ENCODE measurements at regions not wholly inside any gene's neighbourhood (a gene's known extent, or its start where the extent isn't known, plus 50 kb on each side); places are given as distances from the start of the nearest gene placed in this dataset.

DNA sequence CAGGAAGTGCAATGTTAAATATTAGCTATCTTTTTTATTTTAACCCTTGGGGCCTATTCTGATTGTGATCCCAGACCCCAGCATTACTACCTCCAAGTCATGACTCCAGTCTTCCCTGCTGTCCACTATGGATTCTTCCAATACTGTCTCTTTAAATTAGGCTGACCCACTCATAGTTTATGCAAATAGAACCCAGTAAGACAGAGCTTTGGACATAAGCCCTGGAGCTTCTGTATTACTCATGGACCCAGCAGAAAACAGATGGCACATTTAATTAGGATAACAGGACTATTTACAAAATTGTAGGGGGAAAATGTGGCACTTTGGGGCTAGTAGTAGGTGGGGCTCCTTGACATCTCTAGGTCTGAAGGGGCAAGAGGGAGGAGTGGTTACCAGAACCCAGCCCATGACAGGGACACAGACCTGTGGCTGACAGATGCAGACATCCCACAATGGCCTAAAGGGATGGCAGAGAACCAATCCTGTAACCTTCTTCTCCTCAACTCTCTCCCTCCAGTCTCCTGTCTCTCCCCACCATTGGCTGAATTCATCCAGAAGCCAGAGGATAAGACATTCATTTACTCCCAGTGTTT is 233.5 kb downstream of the OMA1 start:
- Histone ChIP-seq H3F3A (ENCODE audit: low read length, unreplicated experiment) (no peaks in the 10 kb centered on the region), H3K4me1 (ENCODE audit: insufficient read depth, low read length) (no peaks in the 10 kb centered on the region), H3K4me3 (ENCODE audit: low read length) (no peak overlapping the region), H3K79me2 (ENCODE audit: low read length) (no peaks in the 10 kb centered on the region), H2AFZ (ENCODE audit: low read length) (no peak overlapping the region), H3K9ac (ENCODE audit: low read length) (no peak overlapping the region), H3K27me3 (ENCODE audit: low read length) (no peaks in the 10 kb centered on the region), H3K9me2 (replicated peaks; ENCODE audit: low read length) (no peaks in the 10 kb centered on the region), H3K4me2 (ENCODE audit: low read length) (no peak overlapping the region), H3K27ac (ENCODE audit: low read length) (no peak overlapping the region), H4K20me1 (ENCODE audit: low read length) (no peaks in the 10 kb centered on the region), H3K36me3 (ENCODE audit: low read depth, low read length) (no peaks in the 10 kb centered on the region), H3K9me3 (ENCODE audit: low read length) (no peaks in the 10 kb centered on the region)
- CTCF ChIA-PET: no interaction called here
- TF ChIP-seq, protein P1, sequence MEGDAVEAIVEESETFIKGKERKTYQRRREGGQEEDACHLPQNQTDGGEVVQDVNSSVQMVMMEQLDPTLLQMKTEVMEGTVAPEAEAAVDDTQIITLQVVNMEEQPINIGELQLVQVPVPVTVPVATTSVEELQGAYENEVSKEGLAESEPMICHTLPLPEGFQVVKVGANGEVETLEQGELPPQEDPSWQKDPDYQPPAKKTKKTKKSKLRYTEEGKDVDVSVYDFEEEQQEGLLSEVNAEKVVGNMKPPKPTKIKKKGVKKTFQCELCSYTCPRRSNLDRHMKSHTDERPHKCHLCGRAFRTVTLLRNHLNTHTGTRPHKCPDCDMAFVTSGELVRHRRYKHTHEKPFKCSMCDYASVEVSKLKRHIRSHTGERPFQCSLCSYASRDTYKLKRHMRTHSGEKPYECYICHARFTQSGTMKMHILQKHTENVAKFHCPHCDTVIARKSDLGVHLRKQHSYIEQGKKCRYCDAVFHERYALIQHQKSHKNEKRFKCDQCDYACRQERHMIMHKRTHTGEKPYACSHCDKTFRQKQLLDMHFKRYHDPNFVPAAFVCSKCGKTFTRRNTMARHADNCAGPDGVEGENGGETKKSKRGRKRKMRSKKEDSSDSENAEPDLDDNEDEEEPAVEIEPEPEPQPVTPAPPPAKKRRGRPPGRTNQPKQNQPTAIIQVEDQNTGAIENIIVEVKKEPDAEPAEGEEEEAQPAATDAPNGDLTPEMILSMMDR (conservative IDR thresholded peaks at IDR 0.05; ENCODE audit: low read depth, low read length): no peak
- TF ChIP-seq EZH2phosphoT487 (IDR thresholded peaks at IDR 0.05; ENCODE audit: borderline replicate concordance, low read length) (no peak), EZH2 (IDR thresholded peaks at IDR 0.05; ENCODE audit: low read length, unreplicated experiment) (no peak)
- POLR2A ChIA-PET (ENCODE audit: unreplicated experiment): no interaction called here
- intact Hi-C loops (cut with micrococcal nuclease): no loop called here
- no peak for ATAC-seq
- BruUV-seq (replicated peaks): no TSS peak
- no peak for DNase-seq

DNA sequence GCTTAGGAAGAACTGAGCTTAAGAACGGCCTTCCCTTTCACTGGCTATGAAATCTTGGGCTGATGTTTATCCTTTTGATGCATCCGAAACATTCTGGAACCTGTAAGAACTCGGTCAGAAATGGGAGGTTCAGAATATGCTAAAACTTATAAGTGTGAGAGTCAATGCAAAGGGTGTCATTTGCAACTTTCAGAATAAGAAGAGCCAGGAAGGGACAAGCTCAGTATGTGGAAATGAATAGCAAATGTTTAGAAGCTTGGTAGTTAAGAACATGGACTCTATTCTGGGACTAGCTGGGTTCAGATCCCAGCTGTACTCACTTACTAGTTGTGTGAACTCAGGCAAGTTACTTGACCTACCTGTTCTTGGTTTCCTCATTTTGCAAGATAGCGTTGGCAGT is 234.1 kb downstream of the OMA1 start:
- H3K9me2 ChIP-seq (replicated peaks; ENCODE audit: low read length): no peaks in the 10 kb centered on the region
- no peak overlapping the region for H2AFZ ChIP-seq (ENCODE audit: low read length)
- DNase-seq (no peak), ATAC-seq (no peak)
- TF ChIP-seq, protein P1 (conservative IDR thresholded peaks at IDR 0.05; ENCODE audit: low read depth, low read length): no peak
- TF ChIP-seq EZH2 (IDR thresholded peaks at IDR 0.05; ENCODE audit: low read length, unreplicated experiment) (no peak), EZH2phosphoT487 (IDR thresholded peaks at IDR 0.05; ENCODE audit: borderline replicate concordance, low read length) (no peak)
- no peaks in the 10 kb centered on the region for H3K9me3 ChIP-seq (ENCODE audit: low read length)
- H3K4me2 ChIP-seq (ENCODE audit: low read length): no peak overlapping the region
- no peak overlapping the region for H3K9ac ChIP-seq (ENCODE audit: low read length)
- intact Hi-C loops (cut with micrococcal nuclease): no loop called here
- no peaks in the 10 kb centered on the region for H3K79me2 ChIP-seq (ENCODE audit: low read length)
- ChIA-PET POLR2A (ENCODE audit: unreplicated experiment) (no interaction called here), CTCF (no interaction called here)
- H4K20me1 ChIP-seq (ENCODE audit: low read length): no peaks in the 10 kb centered on the region
- no peaks in the 10 kb centered on the region for H3K4me1 ChIP-seq (ENCODE audit: insufficient read depth, low read length)
- H3K4me3 ChIP-seq (ENCODE audit: low read length): no peak overlapping the region
- no peaks in the 10 kb centered on the region for H3F3A ChIP-seq (ENCODE audit: low read length, unreplicated experiment)
- H3K36me3 ChIP-seq (ENCODE audit: low read depth, low read length): no peaks in the 10 kb centered on the region
- H3K27me3 ChIP-seq (ENCODE audit: low read length): no peaks in the 10 kb centered on the region
- H3K27ac ChIP-seq (ENCODE audit: low read length): no peak overlapping the region
- no TSS peak for BruUV-seq (replicated peaks)

DNA sequence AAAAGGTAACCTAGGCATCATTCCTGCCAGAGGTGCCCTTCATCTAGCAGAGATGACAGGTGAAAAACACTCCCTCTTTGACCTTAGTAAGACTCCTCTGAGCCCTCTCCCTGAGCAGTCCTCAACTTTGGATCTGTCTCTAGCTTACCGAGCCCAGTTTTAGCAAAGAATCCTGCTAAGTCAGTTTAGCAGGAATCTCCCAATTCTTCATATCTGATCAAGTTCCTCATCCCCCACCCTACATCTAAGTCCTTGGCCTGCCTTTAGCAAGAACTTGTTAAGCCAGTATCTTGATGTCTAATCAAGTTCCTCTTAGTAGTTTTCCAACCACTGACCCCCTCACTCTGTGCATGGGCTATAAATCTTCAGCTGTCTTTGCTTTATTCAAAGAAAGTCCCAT is 235.6 kb downstream of the OMA1 start:
- no peak for ATAC-seq
- no peaks in the 10 kb centered on the region for H3K36me3 ChIP-seq (ENCODE audit: low read depth, low read length)
- H3K4me3 ChIP-seq (ENCODE audit: low read length): no peak overlapping the region
- no peaks in the 10 kb centered on the region for H3F3A ChIP-seq (ENCODE audit: low read length, unreplicated experiment)
- no peaks in the 10 kb centered on the region for H3K4me1 ChIP-seq (ENCODE audit: insufficient read depth, low read length)
- no peak for DNase-seq
- CTCF ChIA-PET: no interaction called here
- no peaks in the 10 kb centered on the region for H3K79me2 ChIP-seq (ENCODE audit: low read length)
- H4K20me1 ChIP-seq (ENCODE audit: low read length): no peaks in the 10 kb centered on the region
- no peak for TF ChIP-seq EZH2 (IDR thresholded peaks at IDR 0.05; ENCODE audit: low read length, unreplicated experiment)
- TF ChIP-seq, protein P1 (conservative IDR thresholded peaks at IDR 0.05; ENCODE audit: low read depth, low read length): no peak
- no peak for TF ChIP-seq EZH2phosphoT487 (IDR thresholded peaks at IDR 0.05; ENCODE audit: borderline replicate concordance, low read length)
- H2AFZ ChIP-seq (ENCODE audit: low read length): no peak overlapping the region
- POLR2A ChIA-PET (ENCODE audit: unreplicated experiment): no interaction called here
- intact Hi-C loops (cut with micrococcal nuclease): no loop called here
- H3K9ac ChIP-seq (ENCODE audit: low read length): no peak overlapping the region
- no peaks in the 10 kb centered on the region for H3K9me3 ChIP-seq (ENCODE audit: low read length)
- H3K27me3 ChIP-seq (ENCODE audit: low read length): no peaks in the 10 kb centered on the region
- H3K9me2 ChIP-seq (replicated peaks; ENCODE audit: low read length): no peaks in the 10 kb centered on the region
- BruUV-seq (replicated peaks): no TSS peak
- no peak overlapping the region for H3K4me2 ChIP-seq (ENCODE audit: low read length)
- H3K27ac ChIP-seq (ENCODE audit: low read length): no peak overlapping the region

Measured in PC-3 (cell line).